Tibial nerve (tissue), 4 donors: ENCODE measurements at regions not wholly inside any gene's neighbourhood (a gene's known extent, or its start where the extent isn't known, plus 50 kb on each side); places are given as distances from the start of the nearest gene placed in this dataset.

Experiments used
- DNase-seq, 2 donors: peaks; one replicate each; pipeline ENCODE4 v3.0.0-alpha.2; 2019; ENCODE audit warnings: low spot score in 2 of 2
- H3K27ac ChIP-seq, 4 donors: fragments of 200-600 bp; sonication (generic) in 3 of 4; one replicate each; pipeline ENCODE4 v1.5.1; 2017 to 2019; ENCODE audit warnings: mild to moderate bottlenecking in 1 of 4
- H3K27me3 ChIP-seq, 2 donors: fragments of 200-600 bp; sonication (generic) in 1 of 2; one replicate each; pipeline versions ENCODE4 v1.5.1 to v1.6.0; 2017 to 2019
- H3K36me3 ChIP-seq, 3 donors: fragments of 200-600 bp; sonication (generic); one replicate each; pipeline ENCODE4 v1.5.1; 2018 to 2019
- H3K4me1 ChIP-seq, 4 donors: fragments of 200-600 bp; sonication (generic) in 3 of 4; one replicate each; pipeline ENCODE4 v1.5.1; 2017 to 2019
- H3K4me3 ChIP-seq, 4 donors: fragments of 200-600 bp; sonication (generic) in 3 of 4; one replicate each; pipeline ENCODE4 v1.5.1; 2017 to 2019; ENCODE audit warnings: mild to moderate bottlenecking in 1 of 4, moderate library complexity in 1 of 4
- H3K9me3 ChIP-seq, 4 donors: fragments of 200-600 bp; sonication (generic) in 3 of 4; one replicate each; pipeline ENCODE4 v1.5.1; 2017 to 2019
- EP300 ChIP-seq, 2 donors: sonication (generic); formaldehyde crosslinking; IDR thresholded peaks; one replicate each; pipeline ENCODE4 v1.6.1; 2017; ENCODE audit warnings: antibody characterized with exemption in 2 of 2, mild to moderate bottlenecking in 1 of 2
- POLR2A ChIP-seq, 2 donors: fragments of 450-650 bp; IDR thresholded peaks; one replicate each; pipeline ENCODE4 v1.6.1; 2017; ENCODE audit warnings: antibody characterized with exemption in 2 of 2, mild to moderate bottlenecking in 2 of 2, moderate library complexity in 2 of 2
- WGBS, 2 donors: methylation state at CpG; one replicate each; pipeline ENCODE4 v1.1.5; 2018; 5-methylcytosine and 5-hydroxymethylcytosine counted together
- TF ChIP-seq, protein P1 (sequence below), 5 experiments: fragments of 200-600 bp in 3 of 5; fragments of 450-650 bp in 2 of 5; sonication (generic) in 3 of 5; IDR thresholded peaks; one replicate each; pipeline ENCODE4 v1.5.1; 2016 to 2019; ENCODE audit warnings: antibody characterized with exemption in 5 of 5, mild to moderate bottlenecking in 3 of 5, moderate library complexity in 2 of 5

DNA sequence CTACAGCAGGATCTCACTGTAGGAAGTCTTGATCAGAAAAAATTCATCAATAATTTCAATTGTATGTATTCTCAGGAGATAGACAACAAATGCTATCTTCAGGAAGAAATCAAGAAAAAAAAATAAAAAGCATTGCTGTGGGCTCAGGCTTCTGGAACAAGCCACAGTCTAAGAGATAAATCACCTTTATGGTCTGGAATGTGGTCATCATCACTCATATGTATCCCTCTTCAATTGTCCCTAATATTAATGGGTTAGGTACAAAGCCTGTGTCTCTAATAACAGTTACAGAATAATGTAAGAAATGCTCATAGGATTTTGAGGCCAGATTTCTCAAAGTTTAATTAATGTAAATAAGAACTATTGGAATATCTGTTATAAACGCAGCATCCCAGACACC is 305.9 kb upstream of the ANO3 start:
- 97% methylated on average over 1 of the region's 1 CpG for WGBS, 2 donors
- no peaks in the 10 kb centered on the region for H3K36me3 ChIP-seq
- no peak overlapping the region for H3K4me3 ChIP-seq

DNA sequence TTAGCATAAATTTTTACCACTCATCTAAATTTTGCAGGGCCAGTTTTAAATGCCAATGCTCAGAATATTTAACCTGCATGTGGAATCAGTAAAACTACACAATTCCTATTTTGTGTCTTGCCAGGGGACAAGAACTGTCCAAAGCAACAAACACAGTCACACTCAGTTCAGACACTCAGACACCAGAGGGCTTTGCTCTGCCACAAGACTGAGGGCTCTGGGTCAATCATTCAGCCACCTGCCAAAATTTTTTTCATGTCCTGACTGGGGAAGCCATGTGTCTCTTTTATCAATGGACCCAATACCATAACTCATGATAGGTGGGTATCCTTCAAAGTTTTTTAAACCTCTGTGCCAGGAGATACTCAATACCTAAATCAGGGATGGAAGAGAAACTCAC is 304.0 kb upstream of the ANO3 start:
- no peak overlapping the region for H3K4me3 ChIP-seq
- H3K36me3 ChIP-seq = no peaks in the 10 kb centered on the region
- H3K4me1 ChIP-seq = no peaks in the 10 kb centered on the region
- TF ChIP-seq, protein P1, sequence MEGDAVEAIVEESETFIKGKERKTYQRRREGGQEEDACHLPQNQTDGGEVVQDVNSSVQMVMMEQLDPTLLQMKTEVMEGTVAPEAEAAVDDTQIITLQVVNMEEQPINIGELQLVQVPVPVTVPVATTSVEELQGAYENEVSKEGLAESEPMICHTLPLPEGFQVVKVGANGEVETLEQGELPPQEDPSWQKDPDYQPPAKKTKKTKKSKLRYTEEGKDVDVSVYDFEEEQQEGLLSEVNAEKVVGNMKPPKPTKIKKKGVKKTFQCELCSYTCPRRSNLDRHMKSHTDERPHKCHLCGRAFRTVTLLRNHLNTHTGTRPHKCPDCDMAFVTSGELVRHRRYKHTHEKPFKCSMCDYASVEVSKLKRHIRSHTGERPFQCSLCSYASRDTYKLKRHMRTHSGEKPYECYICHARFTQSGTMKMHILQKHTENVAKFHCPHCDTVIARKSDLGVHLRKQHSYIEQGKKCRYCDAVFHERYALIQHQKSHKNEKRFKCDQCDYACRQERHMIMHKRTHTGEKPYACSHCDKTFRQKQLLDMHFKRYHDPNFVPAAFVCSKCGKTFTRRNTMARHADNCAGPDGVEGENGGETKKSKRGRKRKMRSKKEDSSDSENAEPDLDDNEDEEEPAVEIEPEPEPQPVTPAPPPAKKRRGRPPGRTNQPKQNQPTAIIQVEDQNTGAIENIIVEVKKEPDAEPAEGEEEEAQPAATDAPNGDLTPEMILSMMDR (IDR thresholded peaks at IDR 0.05) = no peak
- TF ChIP-seq EP300 (IDR thresholded peaks at IDR 0.05) (no peak), POLR2A (IDR thresholded peaks at IDR 0.05) (no peak)
- H3K27me3 ChIP-seq = no peaks in the 10 kb centered on the region
- H3K9me3 ChIP-seq = no peaks in the 10 kb centered on the region
- DNase-seq = no peak
- H3K27ac ChIP-seq = no peak overlapping the region

More for the DNA sequence above, 305.9 kb upstream of the ANO3 start:
- Histone ChIP-seq H3K27ac (no peak overlapping the region), H3K4me1 (no peaks in the 10 kb centered on the region), H3K27me3 (no peaks in the 10 kb centered on the region), H3K9me3 (no peaks in the 10 kb centered on the region)
- TF ChIP-seq POLR2A (IDR thresholded peaks at IDR 0.05) = no peak
- TF ChIP-seq EP300 (IDR thresholded peaks at IDR 0.05) = no peak
- TF ChIP-seq, protein P1 (IDR thresholded peaks at IDR 0.05) = no peak
- no peak for DNase-seq

DNA sequence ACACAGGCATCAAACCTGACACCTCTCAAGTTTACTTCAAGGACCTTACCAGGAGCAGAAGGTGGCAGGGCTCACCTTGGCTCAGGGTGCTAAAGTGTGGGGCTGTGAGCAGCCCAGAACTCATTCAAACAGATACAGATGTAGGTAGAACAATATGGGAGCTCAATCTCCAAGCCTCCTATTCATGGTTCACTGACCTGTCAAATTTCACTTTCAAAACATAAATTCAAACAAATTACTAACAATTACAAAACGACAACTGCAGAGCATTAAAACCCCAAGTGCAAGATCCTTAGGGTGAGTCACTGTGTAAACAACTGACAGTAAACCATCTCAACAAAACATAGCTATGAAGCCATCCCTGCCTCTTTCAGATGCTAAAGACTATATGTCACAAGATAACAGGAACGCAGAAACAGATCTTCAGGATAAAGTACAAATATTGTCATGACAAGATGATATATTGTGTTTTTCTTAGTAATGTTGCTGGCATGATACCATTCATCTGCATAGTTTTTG is 303.5 kb upstream of the ANO3 start:
- no peaks in the 10 kb centered on the region for H3K36me3 ChIP-seq
- DNase-seq = no peak
- TF ChIP-seq POLR2A (IDR thresholded peaks at IDR 0.05) (no peak), EP300 (IDR thresholded peaks at IDR 0.05) (no peak)
- TF ChIP-seq, protein P1 (IDR thresholded peaks at IDR 0.05) = no peak
- WGBS, 2 donors = 59 to 65% methylated on average over 2 of the region's 2 CpGs
- no peak overlapping the region for H3K4me3 ChIP-seq
- no peaks in the 10 kb centered on the region for H3K4me1 ChIP-seq
- H3K27me3 ChIP-seq = no peaks in the 10 kb centered on the region
- no peaks in the 10 kb centered on the region for H3K9me3 ChIP-seq
- H3K27ac ChIP-seq = no peak overlapping the region

DNA sequence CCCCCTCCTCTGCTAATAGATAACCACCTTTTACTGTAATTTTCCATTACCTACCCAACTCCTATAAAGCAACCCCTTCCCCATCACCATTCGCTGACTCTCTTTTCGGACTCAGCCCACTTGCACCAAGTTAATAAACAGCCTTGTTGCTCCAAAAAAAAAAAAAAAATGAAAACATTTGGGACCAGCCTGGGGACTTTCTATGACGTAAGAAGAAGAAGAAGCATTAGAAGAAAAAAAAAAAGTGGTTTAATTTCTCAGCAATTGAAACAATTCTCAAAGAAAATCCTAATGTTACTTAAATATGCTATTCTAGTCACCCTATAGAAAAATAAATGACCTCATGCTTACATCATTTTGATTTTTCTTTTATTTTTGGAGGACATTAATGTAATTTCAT is 301.5 kb upstream of the ANO3 start:
- Histone ChIP-seq H3K27me3 (no peaks in the 10 kb centered on the region), H3K27ac (no peak overlapping the region), H3K4me3 (no peak overlapping the region), H3K9me3 (no peaks in the 10 kb centered on the region), H3K4me1 (no peaks in the 10 kb centered on the region), H3K36me3 (no peaks in the 10 kb centered on the region)
- 80 to 83% methylated on average over 3 of the region's 3 CpGs for WGBS, 2 donors
- no peak for TF ChIP-seq POLR2A (IDR thresholded peaks at IDR 0.05)
- TF ChIP-seq, protein P1 (IDR thresholded peaks at IDR 0.05) = no peak
- no peak for TF ChIP-seq EP300 (IDR thresholded peaks at IDR 0.05)
- no peak for DNase-seq

DNA sequence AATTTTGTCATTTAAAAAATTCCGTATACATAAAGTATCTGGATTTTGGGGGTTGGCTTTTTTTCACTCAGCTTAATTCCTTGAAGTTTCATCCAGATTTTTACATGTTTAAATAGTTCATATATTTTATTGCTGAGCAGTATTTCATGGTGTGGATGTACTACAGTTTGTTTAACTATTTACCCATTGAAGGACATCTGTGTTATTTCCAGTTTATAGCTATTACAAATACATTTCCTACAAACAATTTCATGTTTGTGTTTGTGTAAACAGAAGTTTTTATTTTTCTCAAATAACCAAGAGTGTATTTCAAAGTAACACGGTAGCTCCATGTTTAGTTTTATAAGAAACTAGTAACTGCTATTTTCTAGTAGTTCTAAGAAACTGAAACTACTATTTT is 299.7 kb upstream of the ANO3 start:
- 41 to 44% methylated on average over 2 of the region's 2 CpGs for WGBS, 2 donors
- H3K27ac ChIP-seq = no peak overlapping the region
- no peaks in the 10 kb centered on the region for H3K4me1 ChIP-seq
- no peaks in the 10 kb centered on the region for H3K27me3 ChIP-seq
- H3K9me3 ChIP-seq = no peaks in the 10 kb centered on the region
- H3K4me3 ChIP-seq = no peak overlapping the region
- no peak for TF ChIP-seq EP300 (IDR thresholded peaks at IDR 0.05)
- TF ChIP-seq, protein P1 (IDR thresholded peaks at IDR 0.05) = no peak
- no peak for TF ChIP-seq POLR2A (IDR thresholded peaks at IDR 0.05)
- DNase-seq = no peak
- H3K36me3 ChIP-seq = no peaks in the 10 kb centered on the region
